ENCODE measurements at regions not wholly inside any gene's neighbourhood (a gene's known extent, or its start where the extent isn't known, plus 50 kb on each side); places are given as distances from the start of the nearest gene placed in this dataset.

DNA sequence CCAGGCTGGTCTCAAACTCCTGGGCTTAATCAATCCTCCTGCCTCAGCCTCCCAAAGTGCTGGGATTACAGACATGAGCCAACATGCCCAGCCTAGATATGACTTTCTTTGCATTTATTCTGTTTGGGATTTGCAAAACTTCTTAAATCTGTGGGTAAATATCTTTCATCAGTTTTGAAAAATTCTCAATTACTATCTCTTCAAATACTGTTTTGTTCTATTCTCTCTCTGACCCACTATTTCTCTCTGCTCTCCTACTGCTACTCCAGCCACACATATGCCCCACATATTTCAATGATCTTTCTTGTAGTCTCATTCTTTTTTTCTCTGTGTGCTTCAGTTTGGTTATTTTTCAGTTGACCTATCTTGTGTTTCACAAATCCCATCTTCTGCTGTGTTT is 205.1 kb downstream of the CHIC2 start:
- no TSS peak for BruUV-seq (replicated peaks)
- intact Hi-C loops (cut with micrococcal nuclease; ENCODE audit: unreplicated experiment) = no loop called here
- no peak overlapping the region for H3K4me3 ChIP-seq (ENCODE audit: low read depth in 2 of 2, low read length in 2 of 2)
- TF ChIP-seq TCF7L2 (IDR thresholded peaks at IDR 0.05; ENCODE audit: low read depth, low read length) (no peak), POLR2AphosphoS5 (IDR thresholded peaks at IDR 0.05; ENCODE audit: low read depth, low read length) (no peak), SIN3A (IDR thresholded peaks at IDR 0.05; ENCODE audit: borderline replicate concordance, insufficient read depth, low read depth, low read length) (no peak), CTCF (IDR thresholded peaks at IDR 0.05) (no peak)
- TF ChIP-seq, protein P1, sequence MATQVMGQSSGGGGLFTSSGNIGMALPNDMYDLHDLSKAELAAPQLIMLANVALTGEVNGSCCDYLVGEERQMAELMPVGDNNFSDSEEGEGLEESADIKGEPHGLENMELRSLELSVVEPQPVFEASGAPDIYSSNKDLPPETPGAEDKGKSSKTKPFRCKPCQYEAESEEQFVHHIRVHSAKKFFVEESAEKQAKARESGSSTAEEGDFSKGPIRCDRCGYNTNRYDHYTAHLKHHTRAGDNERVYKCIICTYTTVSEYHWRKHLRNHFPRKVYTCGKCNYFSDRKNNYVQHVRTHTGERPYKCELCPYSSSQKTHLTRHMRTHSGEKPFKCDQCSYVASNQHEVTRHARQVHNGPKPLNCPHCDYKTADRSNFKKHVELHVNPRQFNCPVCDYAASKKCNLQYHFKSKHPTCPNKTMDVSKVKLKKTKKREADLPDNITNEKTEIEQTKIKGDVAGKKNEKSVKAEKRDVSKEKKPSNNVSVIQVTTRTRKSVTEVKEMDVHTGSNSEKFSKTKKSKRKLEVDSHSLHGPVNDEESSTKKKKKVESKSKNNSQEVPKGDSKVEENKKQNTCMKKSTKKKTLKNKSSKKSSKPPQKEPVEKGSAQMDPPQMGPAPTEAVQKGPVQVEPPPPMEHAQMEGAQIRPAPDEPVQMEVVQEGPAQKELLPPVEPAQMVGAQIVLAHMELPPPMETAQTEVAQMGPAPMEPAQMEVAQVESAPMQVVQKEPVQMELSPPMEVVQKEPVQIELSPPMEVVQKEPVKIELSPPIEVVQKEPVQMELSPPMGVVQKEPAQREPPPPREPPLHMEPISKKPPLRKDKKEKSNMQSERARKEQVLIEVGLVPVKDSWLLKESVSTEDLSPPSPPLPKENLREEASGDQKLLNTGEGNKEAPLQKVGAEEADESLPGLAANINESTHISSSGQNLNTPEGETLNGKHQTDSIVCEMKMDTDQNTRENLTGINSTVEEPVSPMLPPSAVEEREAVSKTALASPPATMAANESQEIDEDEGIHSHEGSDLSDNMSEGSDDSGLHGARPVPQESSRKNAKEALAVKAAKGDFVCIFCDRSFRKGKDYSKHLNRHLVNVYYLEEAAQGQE (IDR thresholded peaks at IDR 0.05; ENCODE audit: insufficient read depth in 1 of 2, low read depth in 2 of 2, low read length in 1 of 2) = no peak
- no peaks in the 10 kb centered on the region for H3K27me3 ChIP-seq (ENCODE audit: control insufficient read depth, insufficient read depth, low read length)
- ATAC-seq (no peak), DNase-seq (ENCODE audit: low read depth, low spot score) (no peak)
- ChIA-PET CTCF (no interaction called here), POLR2A (no interaction called here)
- in situ Hi-C loops (cut with HindIII; ENCODE audit: low pct_unique_long_range_greater_than_20kb, low sequenced_read_pairs) = no loop called here
- H3K36me3 ChIP-seq (ENCODE audit: control insufficient read depth, insufficient read depth, low read length) = no peaks in the 10 kb centered on the region
- no peak overlapping the region for H3K27ac ChIP-seq (ENCODE audit: low read length)
- H3K4me1 ChIP-seq (ENCODE audit: control insufficient read depth, insufficient read depth, low read length) = no peaks in the 10 kb centered on the region
- no peaks in the 10 kb centered on the region for H3K9me3 ChIP-seq (ENCODE audit: control insufficient read depth, insufficient read depth, low read depth, low read length)

DNA sequence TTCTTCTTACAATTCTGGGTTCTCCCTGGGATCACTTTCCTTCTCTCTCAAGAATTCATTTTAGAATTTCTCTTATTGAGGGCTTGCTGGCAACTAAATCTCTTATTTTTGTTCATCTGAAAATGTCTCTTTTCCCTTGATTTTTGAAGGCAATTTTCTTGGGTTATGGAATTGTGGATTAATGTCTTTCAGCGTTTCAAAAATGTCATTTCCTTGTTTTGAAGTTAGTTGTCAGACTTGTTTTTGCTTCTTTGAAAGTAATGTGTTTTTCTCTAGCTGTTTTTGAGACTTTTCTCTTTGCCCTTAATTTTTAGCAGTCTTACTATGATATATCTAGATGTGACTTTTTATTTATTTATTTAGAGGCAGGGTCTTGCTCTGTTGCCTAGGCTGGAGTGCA is 205.7 kb downstream of the CHIC2 start:
- ATAC-seq = no peak
- ChIA-PET CTCF (no interaction called here), POLR2A (no interaction called here)
- intact Hi-C loops (cut with micrococcal nuclease; ENCODE audit: unreplicated experiment) = no loop called here
- no peaks in the 10 kb centered on the region for H3K9me3 ChIP-seq (ENCODE audit: control insufficient read depth, insufficient read depth, low read depth, low read length)
- no peaks in the 10 kb centered on the region for H3K4me1 ChIP-seq (ENCODE audit: control insufficient read depth, insufficient read depth, low read length)
- H3K4me3 ChIP-seq (ENCODE audit: low read depth in 2 of 2, low read length in 2 of 2) = no peak overlapping the region
- H3K36me3 ChIP-seq (ENCODE audit: control insufficient read depth, insufficient read depth, low read length) = no peaks in the 10 kb centered on the region
- BruUV-seq (replicated peaks) = no TSS peak
- no peak overlapping the region for H3K27ac ChIP-seq (ENCODE audit: low read length)
- no peak for TF ChIP-seq POLR2AphosphoS5 (IDR thresholded peaks at IDR 0.05; ENCODE audit: low read depth, low read length)
- in situ Hi-C loops (cut with HindIII; ENCODE audit: low pct_unique_long_range_greater_than_20kb, low sequenced_read_pairs) = no loop called here
- no peaks in the 10 kb centered on the region for H3K27me3 ChIP-seq (ENCODE audit: control insufficient read depth, insufficient read depth, low read length)
- DNase-seq (ENCODE audit: low read depth, low spot score) = no peak

DNA sequence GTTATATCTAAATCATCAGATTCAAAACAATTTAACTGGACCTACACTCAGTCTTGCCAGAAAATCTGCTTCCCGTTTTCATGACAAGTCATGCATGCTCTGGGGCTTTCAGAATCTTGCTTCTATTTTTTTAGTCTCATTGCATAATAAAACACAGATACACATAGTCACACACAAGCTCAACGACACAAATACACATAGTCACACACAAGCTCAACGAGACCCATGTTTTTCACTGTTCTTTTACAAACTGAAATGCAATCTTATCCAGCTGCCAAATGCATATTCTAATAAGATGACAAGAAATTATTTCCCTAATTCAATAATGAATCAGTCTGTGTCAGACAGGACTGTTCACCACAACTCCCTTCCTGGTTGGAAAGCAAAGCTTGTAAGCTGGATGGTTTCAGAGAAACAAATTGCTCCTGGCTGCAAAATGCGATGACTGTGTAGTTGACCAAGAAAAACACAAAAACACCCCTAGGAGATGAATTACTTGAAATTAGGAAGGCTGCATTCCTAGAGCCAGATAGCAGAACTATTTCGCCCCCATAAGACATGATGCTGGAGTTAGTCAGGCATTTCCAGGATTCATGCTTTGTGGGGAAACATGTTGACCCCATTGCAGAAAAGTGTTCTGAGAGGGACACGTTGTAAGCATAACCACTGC is 208.7 kb downstream of the CHIC2 start:
- Histone ChIP-seq H3K4me1 (ENCODE audit: control insufficient read depth, insufficient read depth, low read length) (no peaks in the 10 kb centered on the region), H3K27ac (ENCODE audit: low read length) (no peak overlapping the region), H3K9me3 (ENCODE audit: control insufficient read depth, insufficient read depth, low read depth, low read length) (no peaks in the 10 kb centered on the region), H3K36me3 (ENCODE audit: control insufficient read depth, insufficient read depth, low read length) (no peaks in the 10 kb centered on the region), H3K4me3 (ENCODE audit: low read depth in 2 of 2, low read length in 2 of 2) (no peak overlapping the region), H3K27me3 (ENCODE audit: control insufficient read depth, insufficient read depth, low read length) (no peaks in the 10 kb centered on the region)
- DNase-seq (ENCODE audit: low read depth, low spot score) (no peak), ATAC-seq (no peak)
- in situ Hi-C loops (cut with HindIII; ENCODE audit: low pct_unique_long_range_greater_than_20kb, low sequenced_read_pairs) = no loop called here
- ChIA-PET POLR2A (no interaction called here), CTCF (no interaction called here)
- TF ChIP-seq TCF7L2 (IDR thresholded peaks at IDR 0.05; ENCODE audit: low read depth, low read length) (no peak), SIN3A (IDR thresholded peaks at IDR 0.05; ENCODE audit: borderline replicate concordance, insufficient read depth, low read depth, low read length) (no peak), POLR2AphosphoS5 (IDR thresholded peaks at IDR 0.05; ENCODE audit: low read depth, low read length) (no peak), CTCF (IDR thresholded peaks at IDR 0.05) (no peak)
- TF ChIP-seq, protein P1 (IDR thresholded peaks at IDR 0.05; ENCODE audit: insufficient read depth in 1 of 2, low read depth in 2 of 2, low read length in 1 of 2) = no peak
- BruUV-seq (replicated peaks) = no TSS peak
- intact Hi-C loops (cut with micrococcal nuclease; ENCODE audit: unreplicated experiment) = no loop called here

Data from Panc1 (cell line).